GM18870 (cell line): ENCODE measurements at regions not wholly inside any gene's neighbourhood (a gene's known extent, or its start where the extent isn't known, plus 50 kb on each side); places are given as distances from the start of the nearest gene placed in this dataset.
"Not testable (repeated sequence)": the region's sequence is repeated elsewhere in the genome, so short reads cannot be mapped to it uniquely, and the experiment has no call there.

Experiments
- ATAC-seq: cut with Tn5 transposase; IDR thresholded peaks from one replicate; pipeline ENCODE4 v1.9.1; 2021; ENCODE audit warnings: moderate library complexity; ENCODE audit not compliant: unreplicated experiment

GRCh38 chr1:60826320-60827094, 255.9 kb upstream of the NFIA start:
- ATAC-seq = no peak

- no peak for ATAC-seq
Measured at GRCh38 chr1:60825593-60825992, 256.8 kb upstream of the NFIA start.

- ATAC-seq = no peak
Measured at GRCh38 chr1:60823151-60823550, 259.2 kb upstream of the NFIA start.

GRCh38 chr1:60822252-60822651, 260.1 kb upstream of the NFIA start:
- no peak for ATAC-seq

GRCh38 chr1:60821156-60821555, 261.2 kb upstream of the NFIA start:
- ATAC-seq = no peak

GRCh38 chr1:60818969-60819701, 263.2 kb upstream of the NFIA start:
- ATAC-seq = no peak

- ATAC-seq = no peak
Measured at GRCh38 chr1:60813071-60813470, 269.3 kb upstream of the NFIA start.

- ATAC-seq = no peak
Measured at GRCh38 chr1:60809204-60809980, 273.0 kb upstream of the NFIA start.

GRCh38 chr1:60808676-60809075, 273.7 kb upstream of the NFIA start:
- ATAC-seq = no peak

GRCh38 chr1:60802884-60803283, 279.5 kb upstream of the NFIA start:
- no peak for ATAC-seq

- no peak for ATAC-seq
Measured at GRCh38 chr1:60797351-60797750, 285.0 kb upstream of the NFIA start.

- no peak for ATAC-seq
Measured at GRCh38 chr1:60791226-60791625, 291.1 kb upstream of the NFIA start.

GRCh38 chr1:60773099-60773498, 309.3 kb upstream of the NFIA start:
- not testable (repeated sequence) for ATAC-seq

GRCh38 chr1:60769082-60769481, 313.3 kb upstream of the NFIA start:
- no peak for ATAC-seq

GRCh38 chr1:60765204-60765603, 317.2 kb upstream of the NFIA start:
- ATAC-seq = no peak

GRCh38 chr1:60764489-60764888, 317.9 kb upstream of the NFIA start:
- no peak for ATAC-seq

- ATAC-seq = no peak
Measured at GRCh38 chr1:60763741-60764140, 318.6 kb upstream of the NFIA start.

- ATAC-seq = no peak
Measured at GRCh38 chr1:60762911-60763310, 319.4 kb upstream of the NFIA start.

GRCh38 chr1:60762176-60762575, 320.2 kb upstream of the NFIA start:
- no peak for ATAC-seq

- ATAC-seq = no peak
Measured at GRCh38 chr1:60759291-60759690, 323.1 kb upstream of the NFIA start.

- ATAC-seq = no peak
Measured at GRCh38 chr1:60757485-60757884, 324.9 kb upstream of the NFIA start.
